ENCODE measurements at regions not wholly inside any gene's neighbourhood (a gene's known extent, or its start where the extent isn't known, plus 50 kb on each side); places are given as distances from the start of the nearest gene placed in this dataset.
"Not testable (repeated sequence)": the region's sequence is repeated elsewhere in the genome, so short reads cannot be mapped to it uniquely, and the experiment has no call there.

DNA sequence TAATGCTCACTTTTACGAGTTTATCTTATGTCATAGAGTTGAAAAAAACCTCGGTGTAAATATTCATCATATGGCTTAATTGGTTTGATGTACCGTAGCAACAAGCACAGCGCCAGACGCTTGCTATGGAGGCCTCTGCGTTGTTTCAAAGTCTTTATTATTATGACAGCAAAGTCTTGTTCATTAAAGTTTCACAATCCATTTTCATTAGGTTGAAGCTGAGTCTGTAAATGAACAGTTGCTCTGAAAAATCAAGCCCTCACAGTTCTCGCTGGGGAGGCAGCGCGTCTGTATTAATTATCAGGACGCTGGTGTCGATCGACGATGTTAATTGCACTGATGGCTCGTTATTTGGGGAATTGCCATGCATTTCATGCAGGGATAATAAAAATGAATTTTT, 185.6 kb downstream of the INSC start:
- DNase-seq: no peak

DNA sequence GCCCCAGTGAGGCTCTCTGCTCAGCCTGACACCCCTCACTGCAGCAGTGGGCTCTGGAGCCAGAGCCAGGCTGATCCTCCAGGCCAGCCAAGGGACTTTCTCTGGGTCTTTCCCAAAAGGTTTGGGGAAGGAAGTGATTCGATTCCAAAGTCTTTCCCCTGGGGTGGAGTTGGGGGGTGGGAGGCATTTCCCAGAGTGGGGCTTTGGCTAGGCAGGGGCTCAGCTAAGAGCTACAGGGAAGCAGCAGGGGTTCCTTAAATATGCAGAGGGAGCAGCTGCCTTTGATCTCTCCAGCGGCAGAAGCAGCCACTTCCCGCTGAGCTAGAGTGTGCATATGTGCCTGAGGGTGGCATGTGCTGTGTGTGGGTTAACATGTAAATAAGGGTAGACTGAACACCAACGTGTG, 192.9 kb downstream of the INSC start:
- no peak for DNase-seq

DNA sequence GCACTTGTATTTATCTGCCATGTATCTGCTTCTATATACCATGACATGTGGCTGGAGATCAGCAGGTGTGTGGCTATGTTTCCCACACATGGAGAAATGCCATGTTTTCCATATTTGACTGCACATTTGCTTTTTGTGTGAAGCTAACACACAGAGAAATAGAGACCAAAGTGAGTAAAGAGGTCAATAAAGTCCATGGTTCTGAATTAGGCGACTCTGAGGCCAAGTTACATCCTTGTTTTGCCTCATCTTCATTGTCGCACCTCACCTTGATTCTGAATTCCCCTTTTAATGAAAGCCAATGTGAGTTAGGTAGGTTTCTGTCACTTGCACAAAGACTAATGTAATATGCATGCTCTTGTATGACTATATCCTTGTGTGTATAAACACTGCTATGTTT, 194.1 kb downstream of the INSC start:
- no peak for DNase-seq

DNA sequence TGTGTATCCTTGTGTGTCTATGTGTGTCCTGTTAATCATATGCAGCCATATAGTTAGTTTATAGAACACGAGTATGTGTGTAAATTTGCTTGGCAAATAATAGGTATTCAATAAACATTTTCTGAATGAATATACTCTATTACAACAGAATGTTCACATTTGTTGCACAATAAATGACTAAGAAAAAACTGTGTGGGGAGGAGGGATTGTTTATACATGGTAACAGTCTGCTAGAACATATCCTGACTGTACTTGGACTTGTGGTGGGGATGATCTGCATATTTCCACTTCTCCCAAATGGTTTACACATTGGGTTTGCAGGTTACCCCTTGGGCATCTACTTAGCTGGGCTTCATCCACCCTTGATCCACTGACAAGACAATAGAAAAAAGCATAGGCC, 194.6 kb downstream of the INSC start:
- no peak for DNase-seq

DNA sequence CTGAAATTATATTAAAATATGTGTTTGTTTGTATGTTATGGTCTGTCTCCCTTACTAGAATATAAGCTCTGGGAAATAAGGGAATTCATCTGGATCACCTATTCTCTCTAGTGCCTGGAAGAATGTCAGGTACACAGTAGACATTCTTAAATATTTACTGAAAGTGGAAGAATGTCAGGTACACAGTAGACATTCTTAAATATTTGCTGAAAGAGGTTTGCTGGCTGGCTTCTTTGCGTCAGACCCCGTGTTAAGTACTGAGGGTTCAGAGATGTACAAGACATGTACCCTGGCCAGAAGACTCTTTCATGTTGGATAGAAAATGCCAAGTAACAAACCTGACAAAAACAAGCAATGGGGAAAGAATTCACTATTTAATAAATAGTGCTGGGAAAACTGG, 199.1 kb downstream of the INSC start:
- DNase-seq: no peak

DNA sequence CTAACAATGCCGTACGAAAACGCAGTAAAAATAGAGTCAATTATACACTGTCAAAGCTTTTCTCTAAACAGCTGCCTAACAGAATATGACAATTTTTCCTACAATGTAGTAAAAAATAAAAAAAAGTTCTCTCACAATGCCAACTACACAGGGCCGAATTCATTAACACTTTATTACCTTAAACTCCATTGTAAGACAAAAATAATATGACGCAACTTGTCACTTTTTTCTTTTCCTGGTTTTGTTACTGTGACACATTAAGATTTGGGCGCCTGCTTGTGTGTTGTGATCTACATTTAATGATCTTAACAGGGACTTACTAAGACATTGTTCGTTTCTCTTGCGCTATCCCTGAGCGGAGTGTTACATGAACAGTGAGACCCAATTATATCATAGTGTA, 204.1 kb downstream of the INSC start:
- DNase-seq: no peak

DNA sequence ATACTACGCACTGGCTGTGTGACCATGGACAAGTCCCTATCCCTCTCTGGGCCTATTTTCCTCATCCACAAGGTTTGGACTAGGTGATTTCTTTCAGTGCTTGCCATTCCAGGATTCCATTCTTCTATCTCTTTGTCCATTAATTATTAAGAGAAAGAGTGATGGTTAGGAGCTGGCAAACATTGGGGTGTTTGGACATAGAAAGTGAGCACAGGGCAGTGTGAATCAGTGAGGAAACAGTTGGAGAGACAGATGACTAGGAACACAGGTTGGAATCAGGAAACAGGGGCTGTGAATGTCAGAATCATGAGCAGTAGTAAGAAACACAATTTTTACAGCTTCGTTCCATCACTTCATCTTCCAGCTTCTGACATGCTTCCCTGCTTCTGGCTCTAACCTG, 211.8 kb downstream of the INSC start:
- no peak for DNase-seq

DNA sequence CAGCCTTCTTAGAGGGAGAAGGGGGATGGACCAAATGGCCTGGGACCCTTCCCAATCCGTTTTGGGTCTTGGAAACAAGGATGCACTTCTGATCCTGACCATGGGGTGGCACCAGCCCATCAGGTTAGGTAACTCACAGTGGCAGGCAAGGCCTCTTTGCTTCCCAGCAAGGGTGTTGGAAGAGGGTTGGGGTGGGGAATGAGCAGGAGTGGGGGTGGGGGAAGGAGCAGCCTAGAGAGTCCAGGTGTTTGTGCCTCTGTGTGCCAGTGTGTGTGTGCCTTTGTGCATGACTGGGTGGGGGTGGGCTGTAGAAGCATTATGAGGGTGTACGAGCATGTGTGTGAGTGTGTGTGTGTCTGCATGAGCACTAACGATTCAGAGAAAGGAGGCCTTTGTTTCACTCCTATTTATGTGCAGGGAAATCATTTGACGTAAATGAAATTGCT, 213.1 kb downstream of the INSC start:
- no peak for DNase-seq

DNA sequence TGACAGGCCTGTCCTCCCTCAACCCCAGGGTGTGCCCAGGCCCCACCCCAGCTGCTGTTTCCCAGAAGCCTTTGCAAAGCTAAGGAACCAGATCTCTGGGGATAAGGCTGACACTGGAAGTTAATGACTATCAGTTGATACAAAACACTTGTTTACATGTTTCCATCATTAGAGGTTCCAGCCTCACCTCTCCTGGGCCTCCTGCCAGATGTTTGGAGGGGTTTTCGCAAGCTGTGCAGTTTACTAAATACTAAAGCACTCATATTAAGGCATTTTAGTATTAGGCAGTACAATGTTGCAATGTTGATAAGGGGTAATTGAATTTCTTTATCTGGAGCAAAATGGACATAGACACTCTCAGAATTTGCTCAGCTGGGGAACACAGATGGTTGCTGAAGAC, 218.7 kb downstream of the INSC start:
- DNase-seq: no peak

DNA sequence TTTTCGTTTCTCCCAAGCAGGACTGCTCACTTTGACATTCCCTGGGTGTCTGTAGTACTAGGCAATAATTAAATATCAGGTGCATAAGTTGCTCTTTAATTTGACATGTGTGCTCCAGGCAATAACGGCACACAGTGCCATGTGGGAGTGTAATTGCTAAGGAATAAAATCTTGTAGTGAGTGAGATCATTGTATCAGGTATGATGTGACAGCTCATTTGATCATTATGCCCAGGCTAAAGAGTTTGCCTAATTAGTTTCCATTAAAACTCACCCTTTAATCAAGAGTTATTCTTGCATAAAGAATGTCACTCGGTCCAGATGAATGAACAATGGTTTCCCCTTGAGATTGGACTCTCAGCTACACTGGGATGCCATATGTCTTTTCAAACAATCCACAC, 220.0 kb downstream of the INSC start:
- peak; percentile 0 for DNase-seq

DNA sequence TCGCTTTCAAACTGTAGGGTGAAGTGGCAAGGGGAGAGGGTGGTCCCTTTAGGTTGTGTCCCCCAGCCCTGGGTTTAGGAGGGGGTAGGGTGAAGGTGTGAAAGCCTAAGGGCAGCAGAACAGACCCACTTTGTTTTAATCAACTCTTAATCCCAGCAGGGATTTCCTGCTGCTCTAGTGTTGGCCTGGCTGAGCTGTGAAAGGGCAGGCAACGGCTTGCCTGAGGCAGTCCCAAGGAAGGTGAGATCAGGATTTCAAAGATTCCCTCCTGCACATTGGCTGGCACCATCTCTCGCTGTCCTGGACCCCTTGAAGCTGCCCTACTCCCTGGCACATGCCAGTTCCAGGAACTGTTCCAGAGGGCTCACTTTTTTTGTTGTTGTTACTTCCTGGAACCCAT, 221.3 kb downstream of the INSC start:
- DNase-seq: no peak

DNA sequence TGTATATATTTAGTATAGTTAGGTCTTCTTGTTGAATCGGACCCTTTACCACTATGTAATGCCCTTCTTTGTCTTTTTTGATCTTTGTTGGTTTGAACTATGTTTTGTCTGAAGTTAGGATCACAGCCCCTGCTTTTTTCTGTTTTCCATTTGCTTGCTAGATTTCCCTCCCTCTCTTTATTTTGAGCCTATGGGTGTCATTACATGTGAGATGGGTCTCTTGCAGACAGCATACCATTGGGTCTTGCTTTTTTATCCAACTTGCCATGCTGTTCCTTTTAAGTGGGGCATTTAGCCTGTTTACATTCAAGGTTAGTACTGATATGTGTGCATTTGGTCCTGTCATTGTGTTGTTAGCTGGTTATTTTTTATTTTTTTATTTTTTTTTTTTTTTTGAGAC, 224.6 kb downstream of the INSC start:
- no peak for DNase-seq

DNA sequence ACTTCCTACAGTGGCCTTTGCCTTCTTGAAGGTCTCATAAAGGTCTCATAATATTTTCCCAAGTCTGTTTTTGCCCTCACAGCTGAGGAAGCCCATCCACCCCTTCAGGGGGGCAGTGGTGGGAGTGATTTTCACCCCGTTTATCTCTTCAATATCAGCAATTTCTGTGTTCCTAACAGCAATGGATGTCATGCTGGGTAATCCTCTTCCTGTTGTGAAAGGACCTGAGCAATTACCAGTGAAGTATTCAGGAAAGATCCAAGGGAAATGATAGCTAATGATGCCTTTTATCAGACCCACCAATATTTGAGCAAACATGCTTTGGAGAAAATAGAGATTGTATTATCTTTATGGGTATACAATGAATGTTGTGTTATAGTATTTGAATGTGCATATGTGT, 226.9 kb downstream of the INSC start:
- no peak for DNase-seq

DNA sequence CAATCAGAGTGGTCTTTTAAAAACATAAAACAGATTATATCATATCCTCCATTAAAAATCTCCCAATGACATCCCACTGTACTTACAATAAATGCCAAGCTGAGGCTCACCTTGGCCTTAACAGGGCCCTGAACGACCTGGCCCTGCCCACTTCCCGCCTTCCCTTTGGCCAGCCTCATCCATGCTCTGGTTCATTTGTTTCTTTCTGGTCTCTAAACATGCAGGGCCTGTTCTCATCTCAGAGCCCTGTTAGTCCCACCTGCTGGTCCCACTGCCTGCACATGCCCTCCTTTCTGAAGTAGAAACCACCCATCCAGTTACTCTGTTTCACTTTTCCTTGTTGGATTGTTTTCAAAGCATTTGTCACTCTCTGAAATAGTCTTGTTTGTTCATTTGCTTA, 227.4 kb downstream of the INSC start:
- DNase-seq: no peak

DNA sequence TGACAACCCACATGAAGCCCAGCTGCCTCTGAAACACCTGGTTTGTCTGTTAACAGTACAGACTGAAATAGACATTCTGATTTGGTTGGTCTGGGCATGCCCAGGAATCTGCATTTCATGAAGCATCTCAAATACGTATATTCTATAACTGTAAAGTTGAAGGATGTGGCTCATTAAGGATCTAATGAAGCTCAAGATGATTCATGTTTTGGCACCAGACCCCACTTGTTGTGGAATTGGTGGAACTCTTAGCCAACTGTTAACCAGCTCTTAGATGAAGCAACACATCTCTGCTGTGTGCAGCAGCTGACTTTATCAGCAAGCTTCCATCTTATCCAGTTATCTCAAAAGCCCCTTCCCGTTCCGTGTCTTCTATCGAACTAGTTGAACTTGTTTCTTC, 232.2 kb downstream of the INSC start:
- DNase-seq: no peak

DNA sequence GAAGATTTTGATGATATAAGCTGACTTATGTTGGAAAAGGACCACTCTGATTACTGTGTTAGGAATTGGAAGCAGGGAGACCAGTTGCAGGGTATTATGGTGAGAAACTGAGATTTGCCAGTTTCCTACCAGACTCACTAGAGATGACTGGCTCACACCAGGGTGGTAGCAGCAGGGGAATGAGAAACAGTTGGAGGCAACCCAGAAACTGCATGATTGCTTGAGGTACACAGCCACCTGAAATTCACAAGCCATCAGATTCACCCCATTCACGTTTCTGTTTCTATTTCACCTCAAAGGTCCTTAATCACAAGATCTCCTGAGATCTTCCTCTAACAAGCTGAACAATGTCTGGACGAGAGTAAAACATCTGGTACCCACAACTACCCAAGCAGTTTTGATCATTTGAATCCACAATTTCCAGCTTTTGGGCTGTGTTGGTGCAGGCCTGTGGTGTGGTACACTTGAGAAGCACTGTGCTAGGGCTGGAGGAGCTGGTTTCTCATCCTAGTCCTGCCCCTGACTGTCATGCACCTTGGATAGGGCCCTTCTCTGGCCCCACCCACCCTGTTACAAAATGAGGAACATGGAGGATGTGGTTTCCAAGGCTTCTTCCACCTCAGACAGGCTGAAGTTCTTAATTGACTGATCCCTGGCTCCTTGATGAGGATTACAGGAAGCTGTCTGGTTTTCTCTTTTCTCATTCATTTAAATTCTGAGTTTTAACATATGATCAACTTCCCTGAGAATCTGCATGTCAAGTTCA, 233.4 kb downstream of the INSC start:
- DNase-seq: no peak

DNA sequence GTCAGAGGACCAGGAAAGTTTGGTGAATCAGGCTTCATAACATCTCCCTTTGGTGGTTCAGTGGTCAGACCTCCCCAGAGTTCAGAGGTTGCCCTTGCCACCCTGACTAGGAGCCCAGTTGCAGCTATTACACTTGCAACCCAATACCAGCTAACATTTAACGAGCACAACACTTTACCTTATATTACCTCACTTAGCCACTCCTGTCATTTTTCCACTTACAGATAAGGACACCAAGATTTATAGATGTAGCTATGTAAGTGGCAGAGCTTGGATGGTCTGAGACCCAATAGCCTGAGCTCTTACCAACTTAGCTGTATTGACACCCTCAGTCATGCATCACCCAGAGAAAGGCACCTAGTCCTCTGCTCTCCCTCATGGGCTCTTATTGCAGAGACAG, 234.7 kb downstream of the INSC start:
- no peak for DNase-seq

DNA sequence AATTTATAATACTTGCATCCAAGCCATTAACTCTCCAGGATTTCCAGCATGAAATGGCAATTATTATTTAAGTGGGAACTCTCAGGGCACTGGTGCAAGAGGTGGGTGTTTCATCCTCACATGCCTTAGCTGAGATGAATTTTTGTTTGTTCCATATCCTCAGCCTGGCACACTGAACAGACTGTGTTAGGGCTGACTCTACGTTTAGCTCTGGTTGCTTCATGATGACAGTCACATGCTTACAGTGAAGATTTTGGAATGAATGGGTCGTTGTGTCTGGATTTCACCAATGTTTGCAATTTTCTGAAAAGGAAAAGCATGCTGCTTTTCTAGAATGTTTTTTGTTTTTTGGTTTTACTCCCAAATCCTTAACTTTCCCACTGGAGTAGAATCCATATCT, 246.6 kb downstream of the INSC start:
- DNase-seq: no peak

DNA sequence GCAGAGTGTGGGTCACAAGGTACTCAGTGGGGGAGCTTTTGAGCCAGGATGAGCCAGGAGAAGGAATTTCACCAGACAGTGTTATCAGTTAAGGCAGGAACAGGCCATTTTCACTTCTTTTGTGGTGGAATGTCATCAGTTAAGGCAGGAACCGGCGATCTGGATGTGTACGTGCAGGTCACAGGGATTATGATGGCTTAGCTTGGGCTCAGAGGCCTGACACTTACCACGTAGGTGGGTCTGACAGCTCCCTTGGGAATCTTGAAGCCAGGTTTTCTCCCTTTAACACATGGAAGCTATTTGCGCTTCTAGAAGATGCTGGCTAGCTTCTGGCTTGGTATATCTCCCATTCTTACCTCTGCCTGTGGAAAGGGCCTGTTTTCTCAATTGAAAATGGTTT, 250.6 kb downstream of the INSC start:
- not testable (repeated sequence) for DNase-seq

DNA sequence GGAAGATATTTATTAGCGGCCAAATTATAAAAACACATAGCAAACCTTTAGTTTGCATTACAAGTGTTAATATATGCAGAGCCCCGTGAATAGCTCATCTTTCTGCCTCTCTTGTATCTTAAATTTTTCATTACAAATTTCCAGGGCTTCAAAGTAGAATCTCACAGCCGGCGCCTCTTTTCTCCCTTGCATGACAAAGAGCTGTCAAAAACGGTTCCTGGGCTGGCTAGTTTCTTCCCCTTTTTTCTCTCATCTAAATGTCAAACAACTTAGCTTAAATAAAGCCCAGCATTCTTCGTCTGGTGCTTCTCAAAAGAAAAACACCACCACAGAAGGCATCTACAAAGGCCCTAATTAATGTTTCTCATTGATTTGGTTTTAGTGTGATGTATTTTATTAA, 253.0 kb downstream of the INSC start:
- DNase-seq: no peak

DNA sequence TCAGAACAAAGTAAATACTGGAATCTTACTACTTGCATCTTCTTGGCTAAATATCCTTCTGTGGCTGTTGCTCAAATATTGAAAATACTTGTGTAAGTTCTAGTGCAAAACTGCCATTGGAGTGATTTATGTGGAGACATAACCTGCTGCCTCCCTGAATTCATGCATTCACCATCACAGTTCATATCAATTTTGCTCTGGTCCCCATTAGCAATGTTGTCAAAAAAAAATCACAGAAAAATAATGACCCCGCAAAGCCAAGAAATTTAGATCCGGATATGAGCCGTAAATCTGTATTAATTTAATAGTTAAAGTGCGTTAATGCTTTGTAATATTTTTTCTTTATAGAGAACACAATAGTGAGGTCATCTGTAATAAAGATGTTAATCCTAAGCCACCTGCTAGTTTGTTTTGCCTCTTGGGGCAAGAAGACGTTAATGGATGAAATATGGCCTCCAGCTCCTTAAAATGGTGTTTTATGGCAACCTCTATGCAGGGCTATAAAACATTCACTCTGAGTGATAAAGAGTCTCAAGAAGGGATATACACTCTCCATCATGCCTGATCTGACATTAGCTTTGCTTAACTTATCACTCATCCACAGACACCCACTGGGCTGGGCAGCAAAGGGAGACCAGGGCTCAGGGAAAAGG, 255.9 kb downstream of the INSC start:
- no peak for DNase-seq

DNA sequence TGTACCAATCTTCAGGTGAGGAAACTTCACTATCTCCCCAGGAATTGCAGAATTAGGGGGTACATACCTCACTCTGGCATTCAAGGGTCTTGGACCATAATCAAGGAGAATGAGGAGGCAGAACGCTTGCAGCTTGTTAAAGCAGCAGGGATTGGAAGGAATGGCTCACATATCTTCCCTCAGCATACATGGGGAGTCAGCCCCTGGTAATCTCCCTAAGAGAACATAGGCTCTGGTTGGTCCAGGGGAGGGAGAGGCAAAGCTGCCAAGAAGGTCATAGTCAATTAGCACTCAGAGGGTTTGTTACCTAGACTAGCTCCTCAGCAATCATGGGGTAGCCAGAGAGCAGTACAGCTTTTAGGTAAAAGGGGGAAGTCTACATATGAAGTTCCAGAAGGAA, 256.8 kb downstream of the INSC start:
- DNase-seq: no peak

DNA sequence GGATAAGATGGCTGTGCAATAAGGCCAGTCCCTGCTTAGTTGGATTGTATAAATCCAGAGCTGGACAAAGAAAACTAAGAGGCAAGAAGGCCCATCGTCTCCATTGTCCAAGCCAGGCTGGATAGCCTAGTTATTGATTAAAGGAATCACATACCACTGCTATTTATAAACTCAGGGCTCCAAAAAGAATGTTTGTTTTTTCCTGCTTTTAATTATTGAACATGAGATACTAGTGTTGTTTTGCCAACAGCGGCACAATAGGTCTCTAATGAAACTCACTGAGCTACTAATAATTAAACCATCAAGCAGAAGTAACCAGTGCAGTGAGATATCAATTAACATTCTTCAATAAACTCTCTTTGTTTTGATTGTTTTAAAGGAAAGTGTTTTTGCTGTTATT, 259.7 kb downstream of the INSC start:
- no peak for DNase-seq

DNA sequence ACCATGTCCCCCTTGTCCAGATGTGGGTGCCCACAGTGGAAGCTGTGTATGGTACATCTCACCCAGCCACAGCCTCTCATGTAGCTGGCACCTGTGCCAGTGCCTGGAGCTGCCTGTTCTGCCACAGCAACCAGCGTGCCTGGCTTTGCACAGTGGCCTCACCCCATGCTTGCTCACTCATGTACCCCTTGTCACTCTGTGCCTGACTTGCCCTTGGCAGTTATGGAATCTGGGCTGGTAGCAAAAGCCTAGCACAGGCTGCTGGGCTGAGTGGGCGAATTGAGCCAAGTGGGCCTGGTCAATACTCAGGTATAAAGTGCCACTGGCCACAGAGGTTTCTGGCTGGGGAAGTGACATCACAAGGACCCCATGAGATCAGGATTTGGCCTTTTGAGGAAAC, 264.2 kb downstream of the INSC start:
- no peak for DNase-seq

DNA sequence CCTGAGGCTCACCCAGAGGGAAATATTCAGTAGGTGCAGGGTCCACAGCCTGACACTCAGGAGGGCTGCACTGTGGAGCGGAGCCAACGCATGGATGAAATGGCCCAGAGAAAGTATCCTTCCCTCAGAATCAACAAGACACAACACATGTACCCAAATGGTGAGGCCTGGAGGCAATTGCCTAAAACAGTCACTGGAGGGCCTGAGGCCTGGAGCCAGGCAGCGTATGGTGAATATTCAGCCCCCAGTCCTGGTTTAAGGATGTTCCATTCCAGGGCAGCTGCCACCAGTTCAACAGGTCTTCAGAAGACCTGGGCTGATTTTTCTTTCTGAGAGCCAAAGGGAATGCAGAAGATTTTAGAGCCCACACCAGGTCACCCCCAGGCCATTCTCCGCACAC, 264.8 kb downstream of the INSC start:
- peak; percentile 0 for DNase-seq
